KMS-11 (cell line): ENCODE measurements at regions not wholly inside any gene's neighbourhood (a gene's known extent, or its start where the extent isn't known, plus 50 kb on each side); places are given as distances from the start of the nearest gene placed in this dataset.

Experiments
- H2AFZ ChIP-seq: fragments of 200-600 bp; sonication (generic); 2 replicates; pipeline ENCODE4 v1.6.1; 2016; ENCODE audit warnings: antibody characterized with exemption, mixed run types, low read depth
- H3K27ac ChIP-seq: fragments of 200-600 bp; sonication (generic); 2 replicates; pipeline ENCODE4 v1.6.1; 2016; ENCODE audit warnings: mild to moderate bottlenecking, mixed run types
- H3K27me3 ChIP-seq: fragments of 200-600 bp; sonication (generic); 2 replicates; pipeline ENCODE4 v1.6.1; 2017; ENCODE audit warnings: mild to moderate bottlenecking, low read depth, mixed run types, moderate library complexity; ENCODE audit not compliant: insufficient read depth
- H3K36me3 ChIP-seq: fragments of 200-600 bp; sonication (generic); 2 replicates; pipeline ENCODE4 v1.6.1; 2017; ENCODE audit warnings: mild to moderate bottlenecking, mixed run types; ENCODE audit not compliant: insufficient read depth
- H3K4me1 ChIP-seq: fragments of 200-600 bp; sonication (generic); 2 replicates; pipeline ENCODE4 v1.6.1; 2016; ENCODE audit warnings: mild to moderate bottlenecking, low read depth, mixed run types; ENCODE audit not compliant: poor library complexity, severe bottlenecking
- H3K4me2 ChIP-seq: fragments of 200-600 bp; sonication (generic); 2 replicates; pipeline ENCODE4 v1.7.0; 2016; ENCODE audit warnings: mild to moderate bottlenecking, mixed run types
- H3K4me3 ChIP-seq: fragments of 200-600 bp; sonication (generic); IDR thresholded peaks from 2 replicates; pipeline ENCODE4 v1.6.1; 2017; ENCODE audit warnings: low read depth, low read length, mixed read lengths; ENCODE audit not compliant: insufficient read depth
- H3K79me2 ChIP-seq: fragments of 200-600 bp; sonication (generic); 2 replicates; pipeline ENCODE4 v1.6.1; 2016; ENCODE audit warnings: low read depth, mixed run types; ENCODE audit not compliant: insufficient read depth
- H3K9ac ChIP-seq: fragments of 200-600 bp; sonication (generic); 2 replicates; pipeline ENCODE4 v1.6.1; 2016; ENCODE audit warnings: mild to moderate bottlenecking, mixed run types
- H4K20me1 ChIP-seq: fragments of 200-600 bp; sonication (generic); 2 replicates; pipeline ENCODE4 v1.6.1; 2016; ENCODE audit warnings: mild to moderate bottlenecking, mixed run types; ENCODE audit not compliant: insufficient read depth
- CTCF ChIP-seq: fragments of 200-600 bp; sonication (generic); conservative IDR thresholded peaks from 2 replicates; pipeline ENCODE4 v1.6.1; 2017; ENCODE audit warnings: low read depth, mild to moderate bottlenecking, antibody characterized with exemption, low read length, moderate library complexity, mixed read lengths

DNA sequence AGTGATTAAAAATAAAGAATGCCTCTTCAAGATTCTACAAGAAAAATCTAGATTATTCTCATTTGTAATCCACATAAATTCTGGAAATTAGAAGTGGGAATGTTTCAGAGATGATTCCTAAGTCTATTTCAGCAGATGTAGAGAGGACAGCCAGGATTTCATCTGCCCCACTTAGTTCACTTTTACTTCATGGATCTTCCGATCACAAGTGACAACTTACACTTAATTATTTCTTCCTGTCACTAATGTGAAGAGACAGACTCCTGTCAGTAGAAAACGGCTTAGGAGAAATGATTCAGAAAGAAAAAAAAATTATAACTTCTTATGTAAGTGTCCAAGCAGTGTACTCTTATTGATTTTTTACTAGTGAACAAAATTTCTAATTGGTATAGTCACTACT lies 368.2 kb upstream of the SMIM30 start:
- H3K27me3 ChIP-seq, result no peaks in the 10 kb centered on the region
- H3K4me2 ChIP-seq, result no peak overlapping the region
- no peaks in the 10 kb centered on the region for H3K4me1 ChIP-seq
- H3K9ac ChIP-seq, result no peak overlapping the region
- H3K79me2 ChIP-seq, result no peaks in the 10 kb centered on the region
- TF ChIP-seq CTCF, result no peak
- H3K36me3 ChIP-seq, result no peaks in the 10 kb centered on the region
- no peaks in the 10 kb centered on the region for H4K20me1 ChIP-seq
- no peak overlapping the region for H3K27ac ChIP-seq
- no peak overlapping the region for H2AFZ ChIP-seq
- no peak overlapping the region for H3K4me3 ChIP-seq

- no peak overlapping the region for H3K4me2 ChIP-seq
- no peaks in the 10 kb centered on the region for H3K79me2 ChIP-seq
- no peaks in the 10 kb centered on the region for H3K4me1 ChIP-seq
- H2AFZ ChIP-seq, result no peak overlapping the region
- TF ChIP-seq CTCF, result no peak
- no peak overlapping the region for H3K4me3 ChIP-seq
- no peak overlapping the region for H3K9ac ChIP-seq
- H4K20me1 ChIP-seq, result no peaks in the 10 kb centered on the region
- H3K36me3 ChIP-seq, result no peaks in the 10 kb centered on the region
- no peaks in the 10 kb centered on the region for H3K27me3 ChIP-seq
- no peak overlapping the region for H3K27ac ChIP-seq
These were observed 365.3 kb upstream of the SMIM30 start for GRCh38 chr7:113483657-113484056.

- TF ChIP-seq CTCF, result no peak
- no peaks in the 10 kb centered on the region for H3K79me2 ChIP-seq
- H3K36me3 ChIP-seq, result no peaks in the 10 kb centered on the region
- H4K20me1 ChIP-seq, result no peaks in the 10 kb centered on the region
- H3K9ac ChIP-seq, result no peak overlapping the region
- no peak overlapping the region for H2AFZ ChIP-seq
- H3K4me3 ChIP-seq, result no peak overlapping the region
- H3K27me3 ChIP-seq, result no peaks in the 10 kb centered on the region
- H3K27ac ChIP-seq, result no peak overlapping the region
- no peaks in the 10 kb centered on the region for H3K4me1 ChIP-seq
- no peak overlapping the region for H3K4me2 ChIP-seq
These were observed 362.2 kb upstream of the SMIM30 start for GRCh38 chr7:113480537-113480936.

DNA sequence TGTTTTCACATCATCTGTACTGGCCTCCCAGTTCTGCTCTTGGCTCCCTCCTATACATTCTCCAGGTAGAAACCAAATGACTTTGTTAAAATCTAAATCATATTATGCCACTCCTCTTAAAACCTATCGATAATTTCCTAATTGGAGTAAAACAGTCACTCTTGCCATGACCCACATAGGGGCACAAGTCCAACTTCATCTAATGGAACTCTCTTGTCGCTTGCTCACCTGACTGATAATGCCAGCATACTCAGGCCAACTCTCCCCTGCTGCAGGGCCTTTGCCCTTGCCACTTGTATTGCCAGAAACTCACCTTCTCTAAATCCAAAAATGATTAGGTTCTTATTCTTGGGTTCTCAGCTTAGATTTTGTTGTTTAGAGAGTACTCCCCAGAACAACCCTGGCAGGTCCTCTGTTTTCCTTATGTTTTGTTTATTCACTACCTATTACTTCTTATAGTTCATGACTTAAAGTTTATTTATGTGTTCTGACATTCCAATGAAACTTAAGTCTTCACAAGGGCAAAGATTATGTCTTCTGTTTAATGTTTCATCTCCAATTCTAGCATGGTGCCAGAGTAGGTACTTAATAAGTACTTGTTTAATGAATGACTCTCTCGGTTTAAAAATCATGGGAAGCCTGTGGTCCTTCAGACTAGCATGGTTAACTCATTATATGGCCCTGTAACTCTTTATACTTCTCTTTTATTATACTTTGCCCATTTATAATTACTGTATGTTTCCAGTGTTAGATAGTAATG lies 345.9 kb upstream of the SMIM30 start:
- Histone ChIP-seq H3K4me3 (no peak overlapping the region), H3K79me2 (no peaks in the 10 kb centered on the region), H3K4me2 (no peak overlapping the region), H3K27me3 (no peaks in the 10 kb centered on the region), H2AFZ (no peak overlapping the region), H4K20me1 (no peaks in the 10 kb centered on the region), H3K27ac (no peak overlapping the region), H3K9ac (no peak overlapping the region), H3K36me3 (no peaks in the 10 kb centered on the region), H3K4me1 (no peaks in the 10 kb centered on the region)
- TF ChIP-seq CTCF, result no peak
